SU-DHL-6 (cell line): ENCODE measurements at regions not wholly inside any gene's neighbourhood (a gene's known extent, or its start where the extent isn't known, plus 50 kb on each side); places are given as distances from the start of the nearest gene placed in this dataset.

Experiments
- H2AFZ ChIP-seq: fragments of 200-600 bp; sonication (generic); 2 replicates; pipeline ENCODE4 v1.6.1; 2014; ENCODE audit warnings: low read depth, mild to moderate bottlenecking, moderate library complexity, mixed read lengths, antibody characterized with exemption, low read length; ENCODE audit not compliant: severe bottlenecking
- H3F3A ChIP-seq: fragments of 200-600 bp; shearing (Covaris generic); 2 replicates; pipeline ENCODE4 v1.6.0; 2016; ENCODE audit warnings: antibody characterized with exemption, mild to moderate bottlenecking; ENCODE audit not compliant: insufficient read depth
- H3K27ac ChIP-seq: fragments of 200-600 bp; sonication (generic); 2 replicates; pipeline ENCODE4 v1.5.1; 2016; ENCODE audit warnings: low read depth, mild to moderate bottlenecking, low read length, moderate library complexity, mixed read lengths
- H3K27me3 ChIP-seq: fragments of 200-600 bp; sonication (generic), shearing (Covaris generic); 2 replicates; pipeline ENCODE4 v1.6.0; 2014; ENCODE audit warnings: mild to moderate bottlenecking, low read length
- H3K36me3 ChIP-seq: fragments of 200-600 bp; sonication (generic); 2 replicates; pipeline ENCODE4 v1.6.1; 2014; ENCODE audit warnings: mild to moderate bottlenecking, low read length, mixed read lengths
- H3K4me2 ChIP-seq: fragments of 300-600, 200-600 bp; shearing (Covaris generic), sonication (generic); 2 replicates; pipeline ENCODE4 v1.6.0; 2014; ENCODE audit warnings: low read length, low read depth, mild to moderate bottlenecking; ENCODE audit not compliant: poor library complexity, severe bottlenecking
- H3K4me3 ChIP-seq: fragments of 200-600 bp; sonication (generic); 2 replicates; pipeline ENCODE4 v1.5.1; 2014; ENCODE audit warnings: antibody characterized with exemption, low read length, mild to moderate bottlenecking, mixed read lengths; ENCODE audit not compliant: insufficient read depth, poor library complexity, severe bottlenecking
- H3K79me2 ChIP-seq: fragments of 200-600 bp; sonication (generic); 2 replicates; pipeline ENCODE4 v1.6.1; 2014; ENCODE audit warnings: mild to moderate bottlenecking, low read length, moderate library complexity; ENCODE audit not compliant: insufficient read depth
- H3K9ac ChIP-seq: fragments of 200-600 bp; sonication (generic); 2 replicates; pipeline ENCODE4 v1.7.0; 2014; ENCODE audit warnings: mild to moderate bottlenecking, low read length
- H3K9me2 ChIP-seq: fragments of 200-600 bp; sonication (generic); replicated peaks from 2 replicates; pipeline ENCODE4 v1.6.1; 2014; ENCODE audit warnings: low read length; ENCODE audit not compliant: insufficient read depth
- H3K9me3 ChIP-seq: fragments of 200-600 bp; sonication (generic); 2 replicates; pipeline ENCODE4 v1.6.1; 2014; ENCODE audit warnings: low read length, mixed read lengths; ENCODE audit not compliant: insufficient read depth
- H4K20me1 ChIP-seq: fragments of 200-600 bp; sonication (generic); 2 replicates; pipeline ENCODE4 v1.6.1; 2014; ENCODE audit warnings: low read depth, mild to moderate bottlenecking, antibody characterized with exemption, low read length, moderate library complexity, mixed read lengths
- EZH2phosphoT487 ChIP-seq: fragments of 200-600 bp; sonication (generic), shearing (Covaris generic); conservative IDR thresholded peaks from 2 replicates; pipeline ENCODE4 v1.6.1; 2018; ENCODE audit warnings: mild to moderate bottlenecking, antibody characterized with exemption, low read length, moderate library complexity, mixed read lengths
- TF ChIP-seq, protein P1 (sequence below): fragments of 200-600 bp; sonication (generic); IDR thresholded peaks from one replicate; pipeline ENCODE4 v1.5.1; 2017; ENCODE audit warnings: antibody characterized with exemption, mild to moderate bottlenecking, low read length, moderate library complexity; ENCODE audit not compliant: insufficient read depth, poor library complexity, severe bottlenecking

DNA sequence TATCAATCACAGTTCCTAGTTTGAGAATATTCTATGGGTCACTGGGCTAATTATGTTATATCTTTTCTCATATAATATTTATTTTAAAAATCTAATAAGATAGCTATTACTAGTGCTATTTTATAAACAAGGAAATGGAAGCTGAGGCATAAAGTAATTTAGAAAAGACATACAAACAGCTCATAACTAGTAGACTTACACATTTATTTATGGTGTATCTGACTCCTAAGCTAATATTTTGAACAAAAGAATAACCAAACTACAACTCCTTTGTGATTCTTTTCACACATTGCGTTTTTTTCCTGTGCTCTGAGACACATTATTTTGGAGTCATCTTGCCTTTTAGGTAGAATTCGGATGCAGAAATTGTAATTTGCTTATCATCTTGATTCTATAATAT lies 742.0 kb upstream of the LRRTM4 start:
- Histone ChIP-seq H3K79me2 (no peaks in the 10 kb centered on the region), H4K20me1 (no peaks in the 10 kb centered on the region), H3K27me3 (no peaks in the 10 kb centered on the region), H3F3A (no peaks in the 10 kb centered on the region), H3K27ac (no peak overlapping the region), H3K9me2 (no peaks in the 10 kb centered on the region), H3K4me2 (no peak overlapping the region), H3K36me3 (no peaks in the 10 kb centered on the region), H3K4me3 (no peak overlapping the region), H3K9ac (no peak overlapping the region), H2AFZ (no peak overlapping the region), H3K9me3 (no peaks in the 10 kb centered on the region)
- TF ChIP-seq, protein P1, sequence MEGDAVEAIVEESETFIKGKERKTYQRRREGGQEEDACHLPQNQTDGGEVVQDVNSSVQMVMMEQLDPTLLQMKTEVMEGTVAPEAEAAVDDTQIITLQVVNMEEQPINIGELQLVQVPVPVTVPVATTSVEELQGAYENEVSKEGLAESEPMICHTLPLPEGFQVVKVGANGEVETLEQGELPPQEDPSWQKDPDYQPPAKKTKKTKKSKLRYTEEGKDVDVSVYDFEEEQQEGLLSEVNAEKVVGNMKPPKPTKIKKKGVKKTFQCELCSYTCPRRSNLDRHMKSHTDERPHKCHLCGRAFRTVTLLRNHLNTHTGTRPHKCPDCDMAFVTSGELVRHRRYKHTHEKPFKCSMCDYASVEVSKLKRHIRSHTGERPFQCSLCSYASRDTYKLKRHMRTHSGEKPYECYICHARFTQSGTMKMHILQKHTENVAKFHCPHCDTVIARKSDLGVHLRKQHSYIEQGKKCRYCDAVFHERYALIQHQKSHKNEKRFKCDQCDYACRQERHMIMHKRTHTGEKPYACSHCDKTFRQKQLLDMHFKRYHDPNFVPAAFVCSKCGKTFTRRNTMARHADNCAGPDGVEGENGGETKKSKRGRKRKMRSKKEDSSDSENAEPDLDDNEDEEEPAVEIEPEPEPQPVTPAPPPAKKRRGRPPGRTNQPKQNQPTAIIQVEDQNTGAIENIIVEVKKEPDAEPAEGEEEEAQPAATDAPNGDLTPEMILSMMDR, result no peak
- TF ChIP-seq EZH2phosphoT487, result no peak

DNA sequence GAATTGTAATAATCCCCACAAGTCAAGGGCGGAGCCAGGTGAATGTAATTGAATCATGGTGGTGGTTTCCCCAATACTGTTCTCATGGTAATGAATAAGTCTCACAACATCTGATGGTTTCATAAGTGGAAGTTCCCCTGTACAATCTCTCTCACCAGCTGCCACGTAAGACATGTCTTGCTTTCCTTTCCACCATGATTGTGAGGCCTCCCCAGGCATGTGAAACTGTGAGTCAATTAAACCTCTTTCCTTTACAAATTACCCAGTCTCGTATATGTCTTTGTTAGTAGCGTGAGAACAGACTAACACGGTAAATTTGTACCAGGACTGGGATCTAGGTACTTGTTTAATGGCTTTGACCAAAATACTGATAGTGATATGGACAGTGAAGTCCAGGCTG lies 744.3 kb upstream of the REG3G start:
- no peak overlapping the region for H3K27ac ChIP-seq
- H3K79me2 ChIP-seq, result no peaks in the 10 kb centered on the region
- no peaks in the 10 kb centered on the region for H3K36me3 ChIP-seq
- H4K20me1 ChIP-seq, result no peaks in the 10 kb centered on the region
- H3K9me2 ChIP-seq, result peaks cover 4% of the 10 kb centered on the region; the same call in 1 of the 2 replicates
- H3K9me3 ChIP-seq, result no peaks in the 10 kb centered on the region
- H3K4me2 ChIP-seq, result no peak overlapping the region
- H3F3A ChIP-seq, result no peaks in the 10 kb centered on the region
- no peaks in the 10 kb centered on the region for H3K27me3 ChIP-seq
- H3K4me3 ChIP-seq, result no peak overlapping the region
- H2AFZ ChIP-seq, result no peak overlapping the region
- TF ChIP-seq, protein P1, result no peak
- TF ChIP-seq EZH2phosphoT487, result no peak
- H3K9ac ChIP-seq, result no peak overlapping the region

DNA sequence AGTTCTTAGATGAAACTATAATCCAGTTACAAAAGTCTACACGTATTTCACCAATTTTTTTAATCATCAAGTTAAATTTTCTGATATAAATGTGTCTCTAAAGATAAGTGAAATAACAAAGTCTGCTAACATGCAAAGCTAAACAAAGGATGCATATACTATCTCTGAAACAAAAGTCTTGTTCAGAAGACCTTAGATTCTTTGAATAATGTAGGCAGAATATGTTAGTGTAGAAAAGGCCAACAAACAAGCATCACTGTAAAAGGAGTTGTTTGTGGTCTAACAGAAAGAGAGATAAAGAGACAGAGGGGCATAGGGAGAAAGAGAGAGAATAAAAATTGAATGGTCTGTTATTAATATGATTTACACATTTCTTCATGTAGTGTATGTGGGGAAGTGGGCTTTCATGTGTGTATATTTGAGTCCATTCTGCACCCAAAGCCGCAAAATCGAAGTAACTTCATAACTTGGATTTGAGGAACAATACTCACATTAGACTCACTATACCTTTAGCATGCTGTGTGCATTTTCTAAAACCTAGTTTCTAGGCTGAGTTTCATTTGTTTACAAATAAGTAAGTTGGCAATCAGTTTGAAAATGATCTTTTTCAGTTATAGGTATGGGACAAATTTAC lies 734.8 kb upstream of the REG3G start:
- Histone ChIP-seq H3K9me2 (no peaks in the 10 kb centered on the region), H3K27me3 (no peaks in the 10 kb centered on the region), H3K4me3 (no peak overlapping the region), H3K36me3 (no peaks in the 10 kb centered on the region), H2AFZ (no peak overlapping the region), H3F3A (no peaks in the 10 kb centered on the region), H3K9ac (no peak overlapping the region), H3K79me2 (no peaks in the 10 kb centered on the region), H3K4me2 (no peak overlapping the region), H3K27ac (no peak overlapping the region), H3K9me3 (no peaks in the 10 kb centered on the region), H4K20me1 (no peaks in the 10 kb centered on the region)
- TF ChIP-seq, protein P1, result no peak
- no peak for TF ChIP-seq EZH2phosphoT487
